Nephron progenitor cell (in vitro differentiated cells): ENCODE measurements at regions not wholly inside any gene's neighbourhood (a gene's known extent, or its start where the extent isn't known, plus 50 kb on each side); places are given as distances from the start of the nearest gene placed in this dataset.

Source experiments
- DNase-seq: peaks from one replicate; pipeline ENCODE4 v3.0.0; 2021
- H3K27ac Mint-ChIP-seq: 2 replicates; pipeline ENCODE4 v1.8.0; 2021; ENCODE audit warnings: mild to moderate bottlenecking, moderate library complexity, mixed read lengths
- H3K27me3 Mint-ChIP-seq: 2 replicates; pipeline ENCODE4 v1.8.0; 2021; ENCODE audit warnings: mild to moderate bottlenecking, low read depth, mixed read lengths; ENCODE audit not compliant: poor library complexity
- H3K36me3 Mint-ChIP-seq: 2 replicates; pipeline ENCODE4 v1.8.0; 2021; ENCODE audit warnings: low read depth, mixed read lengths
- H3K4me1 Mint-ChIP-seq: 2 replicates; pipeline ENCODE4 v1.8.0; 2021; ENCODE audit warnings: mixed read lengths
- H3K4me3 Mint-ChIP-seq: 2 replicates; pipeline ENCODE4 v1.8.0; 2021; ENCODE audit warnings: mild to moderate bottlenecking, moderate library complexity, mixed read lengths
- H3K9me3 Mint-ChIP-seq: 2 replicates; pipeline ENCODE4 v1.8.0; 2021; ENCODE audit warnings: mild to moderate bottlenecking, moderate library complexity, mixed read lengths
- CTCF ChIP-seq: fragments of 200-600 bp; sonication (generic); IDR thresholded peaks from 2 replicates; pipeline ENCODE4 v1.5.0; 2021; ENCODE audit warnings: antibody characterized with exemption

- H3K27me3 Mint-ChIP-seq = peaks cover 6% of the 10 kb centered on the region
- H3K9me3 Mint-ChIP-seq = peaks cover 8% of the 10 kb centered on the region
- H3K36me3 Mint-ChIP-seq = no peaks in the 10 kb centered on the region
- TF ChIP-seq CTCF = no peak
- H3K4me1 Mint-ChIP-seq = peaks cover 39% of the 10 kb centered on the region
- peak; percentile 15 for DNase-seq
- peak overlapping the region; percentile 20 for H3K4me3 Mint-ChIP-seq
- H3K27ac Mint-ChIP-seq = peak overlapping the region; percentile 75
These were observed 370.0 kb upstream of the IGFBP3 start for GRCh38 chr7:46291050-46291438.

- no peak overlapping the region for H3K4me3 Mint-ChIP-seq
- H3K27ac Mint-ChIP-seq = peak overlapping the region; percentile 75
- no peak for DNase-seq
- H3K9me3 Mint-ChIP-seq = peaks cover 5% of the 10 kb centered on the region
- H3K4me1 Mint-ChIP-seq = peaks cover 45% of the 10 kb centered on the region
- TF ChIP-seq CTCF = no peak
- H3K27me3 Mint-ChIP-seq = peaks cover 6% of the 10 kb centered on the region
- no peaks in the 10 kb centered on the region for H3K36me3 Mint-ChIP-seq
These were observed 369.4 kb upstream of the IGFBP3 start for GRCh38 chr7:46290374-46291049.

- H3K27ac Mint-ChIP-seq = no peak overlapping the region
These were observed 367.8 kb upstream of the IGFBP3 start for GRCh38 chr7:46288861-46289260.

GRCh38 chr7:46288010-46288409 lies 366.9 kb upstream of the IGFBP3 start:
- TF ChIP-seq CTCF = no peak
- no peak for DNase-seq
- peaks cover 56% of the 10 kb centered on the region for H3K4me1 Mint-ChIP-seq
- H3K4me3 Mint-ChIP-seq = no peak overlapping the region
- H3K27me3 Mint-ChIP-seq = peaks cover 3% of the 10 kb centered on the region
- no peaks in the 10 kb centered on the region for H3K36me3 Mint-ChIP-seq
- no peaks in the 10 kb centered on the region for H3K9me3 Mint-ChIP-seq
- H3K27ac Mint-ChIP-seq = no peak overlapping the region

More at GRCh38 chr7:46288861-46289260, 367.8 kb upstream of the IGFBP3 start:
- no peak for TF ChIP-seq CTCF
- Mint-ChIP-seq H3K27me3 (peaks cover 3% of the 10 kb centered on the region), H3K9me3 (no peaks in the 10 kb centered on the region), H3K4me3 (no peak overlapping the region), H3K36me3 (no peaks in the 10 kb centered on the region), H3K4me1 (peaks cover 56% of the 10 kb centered on the region)
- no peak for DNase-seq

- Mint-ChIP-seq H3K27ac (no peak overlapping the region), H3K9me3 (no peaks in the 10 kb centered on the region)
These were observed 365.9 kb upstream of the IGFBP3 start for GRCh38 chr7:46286957-46287356.

More at GRCh38 chr7:46286957-46287356, 365.9 kb upstream of the IGFBP3 start:
- Mint-ChIP-seq H3K4me1 (peaks cover 46% of the 10 kb centered on the region), H3K27me3 (peaks cover 3% of the 10 kb centered on the region), H3K36me3 (no peaks in the 10 kb centered on the region), H3K4me3 (no peak overlapping the region)
- no peak for DNase-seq
- no peak for TF ChIP-seq CTCF
